ENCODE measurements at regions not wholly inside any gene's neighbourhood (a gene's known extent, or its start where the extent isn't known, plus 50 kb on each side); places are given as distances from the start of the nearest gene placed in this dataset.

DNA sequence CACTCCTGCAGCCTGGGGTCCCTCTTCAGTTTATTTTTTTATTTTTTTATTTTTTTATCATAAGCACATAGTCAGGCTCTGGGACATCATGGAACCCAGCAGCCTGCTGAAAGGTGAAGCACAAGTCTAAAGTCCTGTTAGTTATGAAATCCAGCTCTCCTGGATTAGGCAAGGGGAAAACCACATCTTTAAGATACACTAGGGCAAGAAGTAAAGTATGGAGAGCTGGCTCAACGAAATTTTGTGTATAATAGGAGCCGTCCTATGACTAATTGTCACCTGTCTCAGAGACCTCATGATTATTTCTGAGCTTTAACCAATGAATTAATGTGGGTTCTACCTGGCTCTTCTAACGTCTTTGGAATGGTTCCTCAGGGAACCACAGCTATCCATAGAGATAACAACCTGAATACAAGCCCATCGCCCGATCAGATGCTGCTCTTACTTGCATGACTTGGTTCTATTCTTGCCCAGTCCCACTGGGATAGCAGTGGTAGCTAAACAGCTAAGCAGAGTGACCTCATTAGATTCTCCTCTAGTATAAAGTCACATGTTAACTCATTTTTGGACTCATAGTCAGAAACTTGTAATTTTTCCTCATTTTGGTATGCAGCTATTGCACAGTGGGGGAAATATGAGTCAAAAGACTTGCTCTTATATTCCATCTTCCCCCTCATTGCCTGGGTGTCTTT, 122.7 kb downstream of the LMO4 start:
- H3K9me3 ChIP-seq (ENCODE audit: control insufficient read depth, insufficient read depth, low read depth, low read length), result no peaks in the 10 kb centered on the region
- H3K36me3 ChIP-seq (ENCODE audit: control insufficient read depth, insufficient read depth, low read length), result no peaks in the 10 kb centered on the region
- no peaks in the 10 kb centered on the region for H3K4me1 ChIP-seq (ENCODE audit: control insufficient read depth, extremely low read depth, insufficient read depth, low read length)
- H4K20me1 ChIP-seq (ENCODE audit: control insufficient read depth, extremely low read depth, insufficient read depth, low read length), result no peaks in the 10 kb centered on the region
- no peak overlapping the region for H3K27ac ChIP-seq (ENCODE audit: insufficient read depth, low read length)
- no peak overlapping the region for H3K4me3 ChIP-seq (replicated peaks in 1 of 4; ENCODE audit: control extremely low read depth in 1 of 4, insufficient read depth in 1 of 4, low read depth in 3 of 4, low read length in 4 of 4)
- H2AFZ ChIP-seq (ENCODE audit: low read length), result no peak overlapping the region
- no peak for TF ChIP-seq EZH2 (IDR thresholded peaks at IDR 0.05; ENCODE audit: low read length, missing control alignments)
- no peak for TF ChIP-seq CTCF (conservative IDR thresholded peaks at IDR 0.05 in 1 of 2, IDR thresholded peaks at IDR 0.05 in 1 of 2; ENCODE audit: low read depth in 1 of 2, low read length in 2 of 2)
- peak; percentile 12 to 62 for DNase-seq (ENCODE audit: low read depth in 2 of 2)
- no peaks in the 10 kb centered on the region for H3K27me3 ChIP-seq (ENCODE audit: control insufficient read depth, insufficient read depth, low read length)
- no peaks in the 10 kb centered on the region for H3K79me2 ChIP-seq (ENCODE audit: control insufficient read depth, insufficient read depth, low read length)
- no peak overlapping the region for H3K9ac ChIP-seq (ENCODE audit: insufficient read depth, low read length)
- no peak overlapping the region for H3K4me2 ChIP-seq (ENCODE audit: extremely low read depth, insufficient read depth, low read length)

GRCh38 chr1:87452648-87453047, 124.0 kb downstream of the LMO4 start:
- Histone ChIP-seq H3K79me2 (ENCODE audit: control insufficient read depth, insufficient read depth, low read length) (no peaks in the 10 kb centered on the region), H3K27me3 (ENCODE audit: control insufficient read depth, insufficient read depth, low read length) (no peaks in the 10 kb centered on the region)

GRCh38 chr1:87457408-87457807, 128.7 kb downstream of the LMO4 start:
- Histone ChIP-seq H3K4me2 (ENCODE audit: extremely low read depth, insufficient read depth, low read length) (no peak overlapping the region), H3K4me1 (ENCODE audit: control insufficient read depth, extremely low read depth, insufficient read depth, low read length) (no peaks in the 10 kb centered on the region), H2AFZ (ENCODE audit: low read length) (no peak overlapping the region), H3K36me3 (ENCODE audit: control insufficient read depth, insufficient read depth, low read length) (no peaks in the 10 kb centered on the region), H3K27me3 (ENCODE audit: control insufficient read depth, insufficient read depth, low read length) (no peaks in the 10 kb centered on the region), H3K9ac (ENCODE audit: insufficient read depth, low read length) (no peak overlapping the region), H4K20me1 (ENCODE audit: control insufficient read depth, extremely low read depth, insufficient read depth, low read length) (no peaks in the 10 kb centered on the region), H3K27ac (ENCODE audit: insufficient read depth, low read length) (no peak overlapping the region), H3K9me3 (ENCODE audit: control insufficient read depth, insufficient read depth, low read depth, low read length) (no peaks in the 10 kb centered on the region), H3K4me3 (replicated peaks in 1 of 4; ENCODE audit: control extremely low read depth in 1 of 4, insufficient read depth in 1 of 4, low read depth in 3 of 4, low read length in 4 of 4) (no peak overlapping the region), H3K79me2 (ENCODE audit: control insufficient read depth, insufficient read depth, low read length) (no peaks in the 10 kb centered on the region)
- TF ChIP-seq CTCF (conservative IDR thresholded peaks at IDR 0.05 in 1 of 2, IDR thresholded peaks at IDR 0.05 in 1 of 2; ENCODE audit: low read depth in 1 of 2, low read length in 2 of 2) (no peak), EZH2 (IDR thresholded peaks at IDR 0.05; ENCODE audit: low read length, missing control alignments) (no peak)
- DNase-seq (ENCODE audit: low read depth in 2 of 2), result no peak

More at GRCh38 chr1:87452648-87453047, 124.0 kb downstream of the LMO4 start:
- Histone ChIP-seq H3K4me2 (ENCODE audit: extremely low read depth, insufficient read depth, low read length) (no peak overlapping the region), H4K20me1 (ENCODE audit: control insufficient read depth, extremely low read depth, insufficient read depth, low read length) (no peaks in the 10 kb centered on the region), H3K27ac (ENCODE audit: insufficient read depth, low read length) (no peak overlapping the region), H2AFZ (ENCODE audit: low read length) (no peak overlapping the region), H3K4me1 (ENCODE audit: control insufficient read depth, extremely low read depth, insufficient read depth, low read length) (no peaks in the 10 kb centered on the region), H3K4me3 (replicated peaks in 1 of 4; ENCODE audit: control extremely low read depth in 1 of 4, insufficient read depth in 1 of 4, low read depth in 3 of 4, low read length in 4 of 4) (no peak overlapping the region), H3K36me3 (ENCODE audit: control insufficient read depth, insufficient read depth, low read length) (no peaks in the 10 kb centered on the region), H3K9me3 (ENCODE audit: control insufficient read depth, insufficient read depth, low read depth, low read length) (no peaks in the 10 kb centered on the region), H3K9ac (ENCODE audit: insufficient read depth, low read length) (no peak overlapping the region)
- TF ChIP-seq EZH2 (IDR thresholded peaks at IDR 0.05; ENCODE audit: low read length, missing control alignments) (no peak), CTCF (conservative IDR thresholded peaks at IDR 0.05 in 1 of 2, IDR thresholded peaks at IDR 0.05 in 1 of 2; ENCODE audit: low read depth in 1 of 2, low read length in 2 of 2) (no peak)
- DNase-seq (ENCODE audit: low read depth in 2 of 2), result no peak

All from fibroblast of lung (primary cell).